GM23338 (cell line): ENCODE measurements at regions not wholly inside any gene's neighbourhood (a gene's known extent, or its start where the extent isn't known, plus 50 kb on each side); places are given as distances from the start of the nearest gene placed in this dataset.

Source experiments
- ATAC-seq: fragments of 200-7000 bp; cut with Tn5 transposase; 3 replicates; pipeline ENCODE4 v1.9.1; 2020
- DNase-seq: peaks from one replicate; pipeline ENCODE4 v3.0.0-alpha.2; 2015; ENCODE audit warnings: low spot score
- H2AFZ ChIP-seq: fragments of 200-600 bp; sonication (generic); 2 replicates; pipeline ENCODE4 v1.8.0; 2016; ENCODE audit warnings: antibody characterized with exemption, mild to moderate bottlenecking, moderate library complexity
- H3F3A ChIP-seq: fragments of 200-600 bp; sonication (generic); replicated peaks from 2 replicates; pipeline ENCODE4 v1.8.0; 2017; ENCODE audit warnings: antibody characterized with exemption, mixed run types, low read depth
- H3K27ac ChIP-seq: fragments of 200-600 bp; sonication (generic); 2 replicates; pipeline ENCODE4 v1.6.1; 2016; ENCODE audit warnings: low read depth
- H3K27me3 ChIP-seq: fragments of 200-600 bp; sonication (generic); 2 replicates; pipeline ENCODE4 v1.8.0; 2016; ENCODE audit warnings: mild to moderate bottlenecking, mixed run types, moderate library complexity; ENCODE audit not compliant: insufficient read depth
- H3K36me3 ChIP-seq: fragments of 200-600 bp; sonication (generic); 2 replicates; pipeline ENCODE4 v1.8.0; 2016; ENCODE audit warnings: mild to moderate bottlenecking; ENCODE audit not compliant: insufficient read depth
- H3K4me1 ChIP-seq: fragments of 200-600 bp; sonication (generic); 2 replicates; pipeline ENCODE4 v1.8.0; 2016; ENCODE audit warnings: mild to moderate bottlenecking, moderate library complexity; ENCODE audit not compliant: insufficient read depth
- H3K4me2 ChIP-seq: fragments of 200-600 bp; sonication (generic); 2 replicates; pipeline ENCODE4 v1.7.1; 2017; ENCODE audit warnings: mixed run types
- H3K4me3 ChIP-seq: fragments of 200-600 bp; sonication (generic); 2 replicates; pipeline ENCODE4 v1.6.1; 2016; ENCODE audit warnings: mixed run types
- H3K79me2 ChIP-seq: fragments of 200-600 bp; sonication (generic); replicated peaks from 2 replicates; pipeline ENCODE4 v1.8.0; 2017; ENCODE audit warnings: mild to moderate bottlenecking; ENCODE audit not compliant: insufficient read depth
- H3K9me2 ChIP-seq: fragments of 200-600 bp; sonication (generic); 2 replicates; pipeline ENCODE4 v1.8.0; 2017; ENCODE audit not compliant: insufficient read depth
- H4K20me1 ChIP-seq: fragments of 200-600 bp; sonication (generic); replicated peaks from 2 replicates; pipeline ENCODE4 v1.8.0; 2017; ENCODE audit warnings: mild to moderate bottlenecking; ENCODE audit not compliant: insufficient read depth
- H3K27ac Mint-ChIP-seq: 2 replicates; pipeline ENCODE4 v1.8.0; 2020; ENCODE audit warnings: inconsistent platforms, mild to moderate bottlenecking, moderate library complexity, mixed read lengths
- H3K27me3 Mint-ChIP-seq: 3 replicates; pipeline ENCODE4 v1.8.0; 2022; ENCODE audit warnings: low read depth, mild to moderate bottlenecking, moderate library complexity, mixed read lengths, inconsistent platforms; ENCODE audit not compliant: insufficient read depth, poor library complexity
- H3K36me3 Mint-ChIP-seq: 3 replicates; pipeline ENCODE4 v1.8.0; 2021; ENCODE audit warnings: low read depth, mild to moderate bottlenecking, inconsistent platforms, moderate library complexity, mixed read lengths
- H3K4me1 Mint-ChIP-seq: 3 replicates; pipeline ENCODE4 v1.8.0; 2020; ENCODE audit warnings: mild to moderate bottlenecking, inconsistent platforms, mixed read lengths
- H3K4me3 Mint-ChIP-seq: 3 replicates; pipeline ENCODE4 v1.8.0; 2021; ENCODE audit warnings: moderate library complexity, mild to moderate bottlenecking, inconsistent platforms, mixed read lengths
- H3K9me3 Mint-ChIP-seq: 3 replicates; pipeline ENCODE4 v1.8.0; 2020; ENCODE audit warnings: moderate library complexity, mild to moderate bottlenecking, inconsistent platforms, mixed read lengths
- CREB1 ChIP-seq: fragments of 250-450 bp; sonication (Bioruptor Pico); IDR thresholded peaks from 2 replicates; pipeline ENCODE4 v1.5.0; 2020; ENCODE audit warnings: low read depth, mild to moderate bottlenecking, moderate library complexity
- CTCF ChIP-seq, 2 experiments: fragments of 200-600 bp in 1 of 2; sonication (generic) in 1 of 2; conservative IDR thresholded peaks; 2 replicates each; pipeline versions ENCODE4 v1.5.1 to v1.6.1; 2016 to 2017; ENCODE audit warnings: antibody characterized with exemption in 2 of 2, low read depth in 2 of 2, mild to moderate bottlenecking in 2 of 2, moderate library complexity in 1 of 2
- ETS1 ChIP-seq: IDR thresholded peaks from 2 replicates; pipeline ENCODE4 v1.6.1; 2016; ENCODE audit warnings: antibody characterized with exemption
- EZH2 ChIP-seq: fragments of 200-600 bp; sonication (generic); IDR thresholded peaks from one replicate; pipeline ENCODE4 v1.8.0; 2017; ENCODE audit warnings: antibody characterized with exemption, mild to moderate bottlenecking, low read depth; ENCODE audit not compliant: unreplicated experiment
- EZH2phosphoT487 ChIP-seq: fragments of 200-600 bp; sonication (generic); IDR thresholded peaks from one replicate; pipeline ENCODE4 v1.8.1; 2018; ENCODE audit warnings: antibody characterized with exemption; ENCODE audit not compliant: unreplicated experiment
- JUNB ChIP-seq: IDR thresholded peaks from one replicate; pipeline ENCODE4 v1.6.1; 2016; ENCODE audit warnings: antibody characterized with exemption; ENCODE audit not compliant: unreplicated experiment
- POLR2AphosphoS5 ChIP-seq: IDR thresholded peaks from 2 replicates; pipeline ENCODE4 v1.6.1; 2016; ENCODE audit warnings: antibody characterized with exemption, low read depth
- STAT1 ChIP-seq: IDR thresholded peaks from one replicate; pipeline ENCODE4 v1.6.1; 2016; ENCODE audit warnings: antibody characterized with exemption; ENCODE audit not compliant: unreplicated experiment
- ZNF114 ChIP-seq: fragments of 250-450 bp; sonication (Bioruptor Pico); IDR thresholded peaks from 2 replicates; pipeline ENCODE4 v1.5.0; 2020; ENCODE audit warnings: mild to moderate bottlenecking, moderate library complexity
- TF ChIP-seq, protein P1 (sequence below): IDR thresholded peaks from one replicate; pipeline ENCODE4 v1.6.1; 2018; ENCODE audit warnings: antibody characterized with exemption; ENCODE audit not compliant: unreplicated experiment
- TF ChIP-seq, protein P2 (sequence below): fragments of 250-450 bp; sonication (Bioruptor Pico); IDR thresholded peaks from 2 replicates; pipeline ENCODE4 v1.5.0; 2020; ENCODE audit warnings: mild to moderate bottlenecking, moderate library complexity

DNA sequence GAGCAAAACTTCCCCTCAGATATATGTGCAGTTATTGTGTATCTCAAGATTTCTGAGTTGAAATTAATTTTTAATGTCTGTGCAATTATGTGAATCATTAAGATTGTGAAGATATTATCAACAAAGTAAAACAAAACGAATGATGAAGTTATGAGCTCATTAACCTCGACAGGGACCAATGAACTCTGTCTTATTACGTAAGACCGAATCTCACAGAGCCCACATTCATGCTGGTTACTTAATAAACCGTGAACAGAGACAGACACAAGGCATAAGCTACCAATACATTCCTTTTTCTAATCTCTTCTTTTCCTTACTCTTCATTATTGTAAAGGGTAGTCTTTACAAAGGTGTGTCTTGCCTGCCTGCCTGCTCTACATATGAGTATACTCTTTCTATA lies 568.7 kb downstream of the RPS29 start (continued):
- TF ChIP-seq CTCF (conservative IDR thresholded peaks at IDR 0.05; ENCODE audit: low read depth in 2 of 2), result no peak
- TF ChIP-seq ETS1, result no peak
- no peak for TF ChIP-seq CREB1 (CRISPR knock-in tag)
- no peak for TF ChIP-seq STAT1
- TF ChIP-seq EZH2phosphoT487, result no peak
- TF ChIP-seq, protein P1, sequence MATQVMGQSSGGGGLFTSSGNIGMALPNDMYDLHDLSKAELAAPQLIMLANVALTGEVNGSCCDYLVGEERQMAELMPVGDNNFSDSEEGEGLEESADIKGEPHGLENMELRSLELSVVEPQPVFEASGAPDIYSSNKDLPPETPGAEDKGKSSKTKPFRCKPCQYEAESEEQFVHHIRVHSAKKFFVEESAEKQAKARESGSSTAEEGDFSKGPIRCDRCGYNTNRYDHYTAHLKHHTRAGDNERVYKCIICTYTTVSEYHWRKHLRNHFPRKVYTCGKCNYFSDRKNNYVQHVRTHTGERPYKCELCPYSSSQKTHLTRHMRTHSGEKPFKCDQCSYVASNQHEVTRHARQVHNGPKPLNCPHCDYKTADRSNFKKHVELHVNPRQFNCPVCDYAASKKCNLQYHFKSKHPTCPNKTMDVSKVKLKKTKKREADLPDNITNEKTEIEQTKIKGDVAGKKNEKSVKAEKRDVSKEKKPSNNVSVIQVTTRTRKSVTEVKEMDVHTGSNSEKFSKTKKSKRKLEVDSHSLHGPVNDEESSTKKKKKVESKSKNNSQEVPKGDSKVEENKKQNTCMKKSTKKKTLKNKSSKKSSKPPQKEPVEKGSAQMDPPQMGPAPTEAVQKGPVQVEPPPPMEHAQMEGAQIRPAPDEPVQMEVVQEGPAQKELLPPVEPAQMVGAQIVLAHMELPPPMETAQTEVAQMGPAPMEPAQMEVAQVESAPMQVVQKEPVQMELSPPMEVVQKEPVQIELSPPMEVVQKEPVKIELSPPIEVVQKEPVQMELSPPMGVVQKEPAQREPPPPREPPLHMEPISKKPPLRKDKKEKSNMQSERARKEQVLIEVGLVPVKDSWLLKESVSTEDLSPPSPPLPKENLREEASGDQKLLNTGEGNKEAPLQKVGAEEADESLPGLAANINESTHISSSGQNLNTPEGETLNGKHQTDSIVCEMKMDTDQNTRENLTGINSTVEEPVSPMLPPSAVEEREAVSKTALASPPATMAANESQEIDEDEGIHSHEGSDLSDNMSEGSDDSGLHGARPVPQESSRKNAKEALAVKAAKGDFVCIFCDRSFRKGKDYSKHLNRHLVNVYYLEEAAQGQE, result no peak

DNA sequence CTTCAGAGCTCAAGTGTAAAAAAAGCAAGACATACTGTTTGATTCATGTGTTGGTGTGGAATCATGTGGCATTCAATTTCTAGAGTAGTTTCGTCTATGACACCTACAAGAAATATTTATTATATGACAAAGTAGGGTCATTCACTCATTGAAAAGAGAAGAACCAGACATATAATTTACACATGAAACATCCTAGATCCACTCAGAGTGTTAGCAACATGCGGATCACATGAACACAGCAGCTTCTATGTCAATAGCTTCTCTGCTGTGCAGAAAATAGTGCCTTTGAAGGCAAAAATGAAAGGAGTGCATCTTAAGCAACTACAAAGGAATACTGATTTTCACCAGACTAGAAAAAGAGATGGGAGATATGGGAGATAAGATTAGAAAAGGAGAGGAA lies 569.8 kb downstream of the RPS29 start:
- H3K4me3 Mint-ChIP-seq, result no peak overlapping the region
- no peaks in the 10 kb centered on the region for H3K27me3 Mint-ChIP-seq
- H3K36me3 Mint-ChIP-seq, result no peaks in the 10 kb centered on the region
- H3K27ac Mint-ChIP-seq, result no peak overlapping the region
- DNase-seq (no peak), ATAC-seq (no peak)
- H2AFZ ChIP-seq, result no peak overlapping the region; the same call in 1 of the 2 replicates
- no peaks in the 10 kb centered on the region for H3K79me2 ChIP-seq
- no peaks in the 10 kb centered on the region for H3K9me2 ChIP-seq
- H3K27me3 ChIP-seq, result no peaks in the 10 kb centered on the region
- no peaks in the 10 kb centered on the region for H4K20me1 ChIP-seq
- H3K4me1 ChIP-seq, result peaks cover 4% of the 10 kb centered on the region
- no peak overlapping the region for H3K4me2 ChIP-seq
- no peak overlapping the region for H3K27ac ChIP-seq
- no peaks in the 10 kb centered on the region for H3K9me3 Mint-ChIP-seq
- no peaks in the 10 kb centered on the region for H3K36me3 ChIP-seq
- H3F3A ChIP-seq, result no peaks in the 10 kb centered on the region
- no peak overlapping the region for H3K4me3 ChIP-seq
- H3K4me1 Mint-ChIP-seq, result peaks cover 5% of the 10 kb centered on the region
- no peak for TF ChIP-seq EZH2
- TF ChIP-seq ETS1, result no peak
- TF ChIP-seq ZNF114 (CRISPR knock-in tag), result no peak
- TF ChIP-seq, protein P2, sequence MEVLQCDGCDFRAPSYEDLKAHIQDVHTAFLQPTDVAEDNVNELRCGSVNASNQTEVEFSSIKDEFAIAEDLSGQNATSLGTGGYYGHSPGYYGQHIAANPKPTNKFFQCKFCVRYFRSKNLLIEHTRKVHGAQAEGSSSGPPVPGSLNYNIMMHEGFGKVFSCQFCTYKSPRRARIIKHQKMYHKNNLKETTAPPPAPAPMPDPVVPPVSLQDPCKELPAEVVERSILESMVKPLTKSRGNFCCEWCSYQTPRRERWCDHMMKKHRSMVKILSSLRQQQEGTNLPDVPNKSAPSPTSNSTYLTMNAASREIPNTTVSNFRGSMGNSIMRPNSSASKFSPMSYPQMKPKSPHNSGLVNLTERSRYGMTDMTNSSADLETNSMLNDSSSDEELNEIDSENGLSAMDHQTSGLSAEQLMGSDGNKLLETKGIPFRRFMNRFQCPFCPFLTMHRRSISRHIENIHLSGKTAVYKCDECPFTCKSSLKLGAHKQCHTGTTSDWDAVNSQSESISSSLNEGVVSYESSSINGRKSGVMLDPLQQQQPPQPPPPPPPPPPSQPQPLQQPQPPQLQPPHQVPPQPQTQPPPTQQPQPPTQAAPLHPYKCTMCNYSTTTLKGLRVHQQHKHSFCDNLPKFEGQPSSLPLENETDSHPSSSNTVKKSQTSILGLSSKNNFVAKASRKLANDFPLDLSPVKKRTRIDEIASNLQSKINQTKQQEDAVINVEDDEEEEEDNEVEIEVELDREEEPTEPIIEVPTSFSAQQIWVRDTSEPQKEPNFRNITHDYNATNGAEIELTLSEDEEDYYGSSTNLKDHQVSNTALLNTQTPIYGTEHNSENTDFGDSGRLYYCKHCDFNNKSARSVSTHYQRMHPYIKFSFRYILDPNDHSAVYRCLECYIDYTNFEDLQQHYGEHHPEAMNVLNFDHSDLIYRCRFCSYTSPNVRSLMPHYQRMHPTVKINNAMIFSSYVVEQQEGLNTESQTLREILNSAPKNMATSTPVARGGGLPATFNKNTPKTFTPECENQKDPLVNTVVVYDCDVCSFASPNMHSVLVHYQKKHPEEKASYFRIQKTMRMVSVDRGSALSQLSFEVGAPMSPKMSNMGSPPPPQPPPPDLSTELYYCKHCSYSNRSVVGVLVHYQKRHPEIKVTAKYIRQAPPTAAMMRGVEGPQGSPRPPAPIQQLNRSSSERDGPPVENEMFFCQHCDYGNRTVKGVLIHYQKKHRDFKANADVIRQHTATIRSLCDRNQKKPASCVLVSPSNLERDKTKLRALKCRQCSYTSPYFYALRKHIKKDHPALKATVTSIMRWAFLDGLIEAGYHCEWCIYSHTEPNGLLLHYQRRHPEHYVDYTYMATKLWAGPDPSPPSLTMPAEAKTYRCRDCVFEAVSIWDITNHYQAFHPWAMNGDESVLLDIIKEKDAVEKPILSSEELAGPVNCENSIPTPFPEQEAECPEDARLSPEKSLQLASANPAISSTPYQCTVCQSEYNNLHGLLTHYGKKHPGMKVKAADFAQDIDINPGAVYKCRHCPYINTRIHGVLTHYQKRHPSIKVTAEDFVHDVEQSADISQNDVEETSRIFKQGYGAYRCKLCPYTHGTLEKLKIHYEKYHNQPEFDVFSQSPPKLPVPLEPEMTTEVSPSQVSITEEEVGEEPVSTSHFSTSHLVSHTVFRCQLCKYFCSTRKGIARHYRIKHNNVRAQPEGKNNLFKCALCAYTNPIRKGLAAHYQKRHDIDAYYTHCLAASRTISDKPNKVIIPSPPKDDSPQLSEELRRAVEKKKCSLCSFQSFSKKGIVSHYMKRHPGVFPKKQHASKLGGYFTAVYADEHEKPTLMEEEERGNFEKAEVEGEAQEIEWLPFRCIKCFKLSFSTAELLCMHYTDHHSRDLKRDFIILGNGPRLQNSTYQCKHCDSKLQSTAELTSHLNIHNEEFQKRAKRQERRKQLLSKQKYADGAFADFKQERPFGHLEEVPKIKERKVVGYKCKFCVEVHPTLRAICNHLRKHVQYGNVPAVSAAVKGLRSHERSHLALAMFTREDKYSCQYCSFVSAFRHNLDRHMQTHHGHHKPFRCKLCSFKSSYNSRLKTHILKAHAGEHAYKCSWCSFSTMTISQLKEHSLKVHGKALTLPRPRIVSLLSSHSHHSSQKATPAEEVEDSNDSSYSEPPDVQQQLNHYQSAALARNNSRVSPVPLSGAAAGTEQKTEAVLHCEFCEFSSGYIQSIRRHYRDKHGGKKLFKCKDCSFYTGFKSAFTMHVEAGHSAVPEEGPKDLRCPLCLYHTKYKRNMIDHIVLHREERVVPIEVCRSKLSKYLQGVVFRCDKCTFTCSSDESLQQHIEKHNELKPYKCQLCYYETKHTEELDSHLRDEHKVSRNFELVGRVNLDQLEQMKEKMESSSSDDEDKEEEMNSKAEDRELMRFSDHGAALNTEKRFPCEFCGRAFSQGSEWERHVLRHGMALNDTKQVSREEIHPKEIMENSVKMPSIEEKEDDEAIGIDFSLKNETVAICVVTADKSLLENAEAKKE (CRISPR knock-in tag), result no peak
- TF ChIP-seq POLR2AphosphoS5, result no peak
- no peak for TF ChIP-seq EZH2phosphoT487
- TF ChIP-seq JUNB, result no peak
